ENCODE measurements at regions not wholly inside any gene's neighbourhood (a gene's known extent, or its start where the extent isn't known, plus 50 kb on each side); places are given as distances from the start of the nearest gene placed in this dataset.

GRCh38 chr6:10180138-10181074 is 234.5 kb downstream of the TFAP2A start:
- WGBS (ENCODE audit: insufficient coverage) = 90% methylated on average over 14 of the region's 14 CpGs

GRCh38 chr6:10177704-10178103 is 237.2 kb downstream of the TFAP2A start:
- H3K27me3 ChIP-seq (ENCODE audit: control insufficient read depth, insufficient read depth, low read length) = no peaks in the 10 kb centered on the region
- peaks cover 0 to 7% of the 10 kb centered on the region in 2 donors for H3K9me3 Mint-ChIP-seq
- no peak overlapping the region for H3K4me3 ChIP-seq (ENCODE audit: low read length)
- no peak overlapping the region for H3K27ac ChIP-seq (ENCODE audit: low read length)
- H3K27me3 Mint-ChIP-seq (ENCODE audit: low read depth in 2 of 2) = no peaks in the 10 kb centered on the region
- no peaks in the 10 kb centered on the region for H3K9me3 ChIP-seq (ENCODE audit: control insufficient read depth, insufficient read depth, low read length)
- TF ChIP-seq CTCF (IDR thresholded peaks at IDR 0.05) = no peak
- DNase-seq (no peak), ATAC-seq (no peak)
- H3K36me3 ChIP-seq (ENCODE audit: control insufficient read depth, insufficient read depth, low read length) = no peaks in the 10 kb centered on the region
- H3K4me1 Mint-ChIP-seq = no peaks in the 10 kb centered on the region
- intact Hi-C loops (cut with micrococcal nuclease) = no loop called here
- no peaks in the 10 kb centered on the region for H3K4me1 ChIP-seq (ENCODE audit: control insufficient read depth, insufficient read depth, low read length)
- H3K27ac Mint-ChIP-seq = no peak overlapping the region
- H3K4me3 Mint-ChIP-seq = no peak overlapping the region
- no peaks in the 10 kb centered on the region for H3K36me3 Mint-ChIP-seq

More at GRCh38 chr6:10180138-10181074, 234.5 kb downstream of the TFAP2A start:
- Mint-ChIP-seq H3K9me3 (peaks cover 3 to 10% of the 10 kb centered on the region in 2 donors), H3K4me3 (no peak overlapping the region), H3K4me1 (no peaks in the 10 kb centered on the region), H3K36me3 (no peaks in the 10 kb centered on the region), H3K27ac (no peak overlapping the region), H3K27me3 (ENCODE audit: low read depth in 2 of 2) (no peaks in the 10 kb centered on the region)
- H3K4me1 ChIP-seq (ENCODE audit: control insufficient read depth, insufficient read depth, low read length) = no peaks in the 10 kb centered on the region
- intact Hi-C loops (cut with micrococcal nuclease) = no loop called here
- no peaks in the 10 kb centered on the region for H3K36me3 ChIP-seq (ENCODE audit: control insufficient read depth, insufficient read depth, low read length)
- no peak overlapping the region for H3K4me3 ChIP-seq (ENCODE audit: low read length)
- ATAC-seq = no peak
- no peaks in the 10 kb centered on the region for H3K9me3 ChIP-seq (ENCODE audit: control insufficient read depth, insufficient read depth, low read length)
- no peak overlapping the region for H3K27ac ChIP-seq (ENCODE audit: low read length)
- no peaks in the 10 kb centered on the region for H3K27me3 ChIP-seq (ENCODE audit: control insufficient read depth, insufficient read depth, low read length)
- DNase-seq = no peak
- TF ChIP-seq CTCF (IDR thresholded peaks at IDR 0.05) = no peak

GRCh38 chr6:10175362-10175761 is 239.5 kb downstream of the TFAP2A start:
- Mint-ChIP-seq H3K27ac (no peak overlapping the region), H3K36me3 (no peaks in the 10 kb centered on the region)

More at GRCh38 chr6:10175362-10175761, 239.5 kb downstream of the TFAP2A start:
- H3K27me3 Mint-ChIP-seq (ENCODE audit: low read depth in 2 of 2) = no peaks in the 10 kb centered on the region
- H3K4me3 Mint-ChIP-seq = no peak overlapping the region
- peaks cover 3 to 11% of the 10 kb centered on the region in 2 donors for H3K9me3 Mint-ChIP-seq
- Histone ChIP-seq H3K27ac (ENCODE audit: low read length) (no peak overlapping the region), H3K4me3 (ENCODE audit: low read length) (no peak overlapping the region), H3K27me3 (ENCODE audit: control insufficient read depth, insufficient read depth, low read length) (no peaks in the 10 kb centered on the region), H3K9me3 (ENCODE audit: control insufficient read depth, insufficient read depth, low read length) (no peaks in the 10 kb centered on the region), H3K4me1 (ENCODE audit: control insufficient read depth, insufficient read depth, low read length) (no peaks in the 10 kb centered on the region), H3K36me3 (ENCODE audit: control insufficient read depth, insufficient read depth, low read length) (no peaks in the 10 kb centered on the region)
- no peaks in the 10 kb centered on the region for H3K4me1 Mint-ChIP-seq
- ATAC-seq = no peak
- intact Hi-C loops (cut with micrococcal nuclease) = no loop called here
- TF ChIP-seq CTCF (IDR thresholded peaks at IDR 0.05) = no peak
- no peak for DNase-seq

All from natural killer cell (primary cell).